DMS 273 (cell line): ENCODE measurements at regions not wholly inside any gene's neighbourhood (a gene's known extent, or its start where the extent isn't known, plus 50 kb on each side); places are given as distances from the start of the nearest gene placed in this dataset.
"Not testable (repeated sequence)": the region's sequence is repeated elsewhere in the genome, so short reads cannot be mapped to it uniquely, and the experiment has no call there.

Source experiments
- DNase-seq: peaks from one replicate; lab custom pipeline; 2025; ENCODE audit not compliant: unreplicated experiment; lab: John Stamatoyannopoulos, UW

DNA sequence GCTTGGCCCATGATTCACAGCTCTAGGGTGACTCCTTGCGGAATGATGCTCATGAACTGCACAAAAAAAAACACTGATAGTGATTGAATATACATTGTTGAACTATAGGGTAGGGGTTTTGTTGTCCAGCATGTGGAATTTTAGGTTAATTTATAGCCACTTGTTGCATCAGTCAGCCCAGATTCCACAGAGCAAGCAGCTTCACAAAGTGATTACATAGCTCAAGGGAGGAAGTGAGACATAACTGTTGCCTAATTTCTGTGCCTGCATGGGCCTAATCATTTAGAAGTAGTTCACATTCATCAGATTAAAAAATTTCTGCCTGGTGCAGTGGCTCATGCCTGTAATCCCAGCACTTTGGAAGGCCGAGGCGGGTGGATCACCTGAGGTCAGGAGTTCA, 142.2 kb upstream of the ZNF722 start:
- peak; percentile 11 for DNase-seq

DNA sequence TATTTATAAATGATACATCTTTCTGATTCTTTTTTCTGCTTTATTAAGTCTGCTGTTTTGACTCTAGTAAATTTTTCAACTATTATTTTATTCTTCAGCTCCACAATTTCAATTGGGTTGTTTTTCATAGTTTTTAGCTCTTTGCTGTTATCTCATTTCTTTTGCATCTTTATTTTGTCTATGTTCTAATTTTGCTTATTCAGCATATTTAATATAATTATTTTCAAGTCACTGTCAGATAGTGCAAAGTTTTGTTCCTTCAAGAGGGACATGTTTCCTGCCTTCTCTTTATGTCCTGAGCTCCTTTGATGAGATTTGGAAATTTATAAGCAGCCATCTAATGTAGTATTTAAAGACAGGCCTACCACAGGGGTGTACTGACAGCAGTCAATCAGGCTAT, 131.5 kb upstream of the ZNF722 start:
- no peak for DNase-seq

- not testable (repeated sequence) for DNase-seq
These were observed 124.4 kb upstream of the ZNF722 start for GRCh38 chr7:63874242-63874641.

DNA sequence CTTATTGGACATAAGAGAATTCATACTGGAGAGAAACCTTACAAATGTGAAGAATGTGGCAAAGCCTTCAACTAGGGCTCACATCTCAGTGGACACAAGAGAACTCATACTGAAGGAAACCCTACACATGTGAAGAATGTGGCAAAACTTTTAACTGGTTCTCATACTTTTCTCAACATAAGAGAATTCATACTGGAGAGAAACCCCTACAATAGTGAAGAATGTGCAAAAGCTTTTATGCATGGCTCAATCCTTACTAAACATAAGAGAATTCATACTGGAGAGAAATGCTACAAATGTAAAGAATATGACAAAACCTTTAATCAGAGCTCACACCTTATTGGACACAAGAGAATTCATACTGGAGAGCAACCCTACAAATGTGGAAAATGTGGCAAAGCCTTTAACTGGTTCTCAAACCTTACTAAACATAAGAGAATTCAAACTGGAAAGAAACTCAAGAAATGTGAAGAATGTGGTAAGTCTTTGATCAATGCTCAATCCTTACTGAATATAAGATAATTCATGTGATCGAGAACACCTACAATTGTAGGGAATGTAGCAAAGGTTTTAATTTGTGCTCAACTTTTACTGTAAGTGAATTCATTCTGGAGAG, 121.8 kb upstream of the ZNF722 start:
- no peak for DNase-seq

DNA sequence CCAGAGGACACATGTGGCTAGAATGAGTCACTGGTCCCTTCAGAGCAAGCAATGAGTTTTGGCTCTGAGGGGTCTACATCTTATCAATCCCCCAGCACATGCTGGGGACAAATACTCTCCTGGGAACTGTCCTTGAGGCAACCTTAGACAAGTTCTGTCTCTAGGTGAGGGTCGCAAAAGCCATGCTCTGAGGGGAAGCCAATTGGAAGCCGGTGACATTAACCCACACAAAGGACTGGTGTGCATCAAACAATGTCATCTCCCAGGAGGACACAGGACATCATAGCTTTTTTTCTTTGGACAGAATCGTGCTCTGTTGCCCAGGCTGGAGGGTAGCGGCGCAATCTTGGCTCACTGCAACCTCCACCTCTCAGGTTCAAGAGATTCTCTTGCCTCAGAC, 111.6 kb upstream of the ZNF722 start:
- DNase-seq: no peak

DNA sequence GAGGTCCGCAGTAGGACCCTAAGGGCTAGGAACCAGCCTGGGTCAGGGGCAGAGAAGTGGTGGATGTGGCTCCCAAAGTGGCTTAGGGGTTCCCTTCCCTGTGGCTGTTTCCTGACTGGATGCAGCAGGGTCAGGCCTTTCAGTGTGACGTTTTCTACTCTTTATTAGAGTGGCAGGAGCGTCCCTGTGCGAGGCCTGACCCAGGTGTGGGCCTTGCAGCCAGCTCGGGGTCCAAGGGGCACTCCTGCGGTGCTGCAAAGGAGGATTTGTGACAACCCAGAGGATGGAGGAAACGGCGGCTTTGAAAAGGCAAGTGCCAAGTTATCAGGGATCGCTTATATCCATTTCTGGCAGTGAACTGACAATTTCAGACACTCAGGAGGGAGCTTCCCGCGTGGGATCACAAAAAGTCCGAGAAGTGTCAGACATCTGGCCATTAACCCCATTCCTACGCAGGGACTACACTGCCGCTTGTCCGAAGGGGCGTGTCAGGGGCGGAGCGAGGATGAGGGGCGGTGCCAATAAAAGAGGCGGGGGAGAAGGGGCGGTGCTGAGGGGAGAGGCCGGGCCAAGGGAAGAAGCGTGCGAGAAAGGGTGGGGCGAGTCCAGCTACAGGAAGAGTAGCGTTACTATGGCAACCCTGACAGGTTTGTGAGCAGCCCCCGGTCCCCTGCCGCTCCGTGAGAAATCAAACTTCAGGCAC, 98.8 kb upstream of the ZNF722 start:
- DNase-seq: peak; percentile 94

GRCh38 chr7:63900394-63901203, 98.0 kb upstream of the ZNF722 start:
- DNase-seq: peak; percentile 99

- DNase-seq: not testable (repeated sequence)
These were observed 97.5 kb upstream of the ZNF722 start for GRCh38 chr7:63901204-63901506.

DNA sequence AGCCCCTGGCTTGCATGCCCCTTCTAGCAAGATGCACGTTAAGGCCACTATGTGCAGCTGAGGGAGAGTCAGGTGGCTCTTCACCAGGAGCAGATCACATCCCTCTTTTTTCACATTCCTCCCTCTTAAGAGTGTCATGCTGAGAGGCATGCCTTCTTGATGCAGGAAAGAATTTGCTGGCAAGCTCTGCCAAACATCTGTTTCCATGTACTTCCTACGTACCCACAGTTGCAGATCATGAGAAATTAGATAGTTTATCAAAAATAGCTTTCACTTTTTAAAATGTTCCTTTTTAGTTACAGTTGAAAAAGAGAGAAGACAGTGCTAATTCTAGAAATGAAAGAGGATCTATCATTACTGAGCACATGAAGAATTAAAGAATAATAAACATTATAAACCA, 79.7 kb upstream of the ZNF722 start:
- DNase-seq: no peak

GRCh38 chr7:63925262-63925625, 73.4 kb upstream of the ZNF722 start:
- DNase-seq: no peak

DNA sequence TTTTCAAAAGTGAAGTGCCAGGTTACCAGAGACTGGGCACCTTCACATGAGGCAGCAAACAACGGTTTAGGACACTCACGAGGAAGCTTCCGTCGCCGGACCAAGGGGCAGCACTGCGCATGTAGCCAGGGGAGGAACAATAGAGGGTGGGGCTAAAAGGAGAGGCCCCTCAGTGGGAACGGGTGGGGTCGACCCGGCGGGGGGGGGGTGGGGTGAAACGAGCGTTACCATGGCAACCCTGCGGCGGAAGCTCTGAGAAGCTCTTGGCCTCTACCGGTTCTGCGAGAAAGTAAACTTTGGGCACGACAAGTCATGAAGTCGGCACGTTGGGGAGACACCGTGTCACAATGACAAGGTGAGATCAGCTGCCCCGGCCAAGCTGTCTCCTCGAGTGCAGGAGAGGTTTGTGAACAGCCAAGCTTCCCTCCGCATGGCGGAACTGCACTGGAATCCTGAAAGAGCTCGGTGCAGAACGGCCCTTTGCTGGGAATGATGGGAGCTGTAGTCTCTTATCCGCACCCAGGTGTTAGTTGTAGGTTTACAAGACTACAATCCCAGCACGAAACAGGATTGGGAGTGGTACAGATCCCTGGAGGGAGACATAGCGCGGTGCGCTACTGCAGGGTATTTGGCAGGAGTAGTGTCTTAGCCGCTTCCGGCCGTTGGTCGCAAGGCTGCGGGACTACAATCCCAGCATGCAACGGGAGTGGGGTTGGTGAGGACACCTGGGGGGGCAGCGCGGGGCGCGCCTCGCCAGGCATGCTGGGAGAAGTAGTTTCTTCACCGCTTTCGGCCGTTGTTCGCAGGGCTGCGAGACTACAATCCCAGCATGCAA, 72.8 kb upstream of the ZNF722 start:
- peak; percentile 68 for DNase-seq

DNA sequence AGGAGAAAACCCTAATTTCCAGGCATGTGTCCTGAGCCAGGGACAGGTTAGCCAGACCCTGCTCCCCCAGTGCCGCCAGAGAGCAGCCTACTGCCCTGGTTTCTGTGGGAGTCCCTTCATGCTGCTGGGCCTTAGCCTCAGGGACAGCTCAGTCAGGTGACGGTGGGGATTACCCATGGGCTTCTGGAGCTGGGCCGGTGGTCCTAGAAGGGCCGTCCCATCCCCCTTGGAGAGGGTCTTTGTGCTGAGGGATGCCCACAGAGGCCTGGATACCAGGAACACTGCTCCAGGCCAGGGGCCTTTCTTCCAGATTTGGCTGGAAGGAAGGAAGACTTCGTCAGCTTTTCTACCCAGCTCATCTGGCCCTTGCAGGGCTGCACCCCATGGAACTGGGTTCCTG, 71.4 kb upstream of the ZNF722 start:
- no peak for DNase-seq

DNA sequence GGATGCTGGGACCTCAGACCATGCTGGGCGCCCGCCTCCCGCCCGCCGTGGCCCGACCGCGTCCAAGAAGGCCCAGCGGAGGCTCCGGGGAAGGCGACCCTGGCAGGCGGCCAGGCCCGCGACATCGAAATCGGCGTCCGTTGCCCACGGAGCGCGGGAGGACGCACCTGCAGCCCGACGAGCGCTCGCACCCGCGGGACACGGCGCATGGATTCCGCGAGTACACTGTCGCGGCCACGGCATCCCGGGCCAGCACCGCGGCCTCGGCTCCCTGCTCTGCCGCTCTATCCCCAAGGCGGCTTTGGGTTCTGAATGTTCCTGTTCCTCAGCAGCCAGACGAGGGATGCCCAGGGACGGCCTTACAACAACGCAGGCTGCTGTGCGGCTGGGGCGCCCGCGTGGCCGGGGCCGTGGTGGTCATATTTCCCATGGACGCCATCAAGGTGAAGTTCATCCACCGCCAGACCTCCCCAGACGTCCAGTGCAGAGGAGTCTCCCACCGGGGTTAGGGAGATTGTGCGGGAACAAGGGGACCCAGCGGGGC, 67.5 kb upstream of the ZNF722 start:
- DNase-seq: no peak

DNA sequence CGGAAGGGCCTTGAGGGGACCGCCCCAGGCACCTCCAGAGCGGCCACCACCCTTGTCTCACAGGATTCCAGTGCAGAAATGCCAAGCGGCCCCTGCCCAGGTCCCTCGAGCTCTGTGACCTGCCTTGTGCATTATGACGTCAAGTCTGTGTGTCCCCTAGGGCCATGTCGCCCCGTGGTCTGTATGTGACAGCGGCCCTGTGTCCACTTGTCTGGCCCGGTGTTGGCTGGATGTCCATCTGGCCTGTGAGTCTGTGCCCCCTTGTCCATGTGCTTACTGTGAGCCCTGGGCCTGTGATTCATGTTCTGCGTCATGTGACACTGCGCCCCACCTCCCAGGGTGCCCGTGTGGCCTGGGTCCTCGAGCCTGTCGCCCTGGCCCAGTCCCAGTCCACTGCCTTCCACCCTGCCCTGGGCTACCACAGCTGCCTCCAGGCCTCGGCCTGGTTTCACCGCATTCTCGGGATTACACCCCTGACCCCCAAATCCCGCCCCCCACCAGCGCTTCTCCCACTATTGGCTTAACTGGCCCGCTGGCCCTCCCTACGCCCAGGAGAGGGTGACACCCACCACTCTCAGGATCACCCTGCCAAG, 66.6 kb upstream of the ZNF722 start:
- no peak for DNase-seq
